CD4-positive, alpha-beta T cell treated with Interleukin-17A for 4 hours (primary cell): ENCODE measurements at regions not wholly inside any gene's neighbourhood (a gene's known extent, or its start where the extent isn't known, plus 50 kb on each side); places are given as distances from the start of the nearest gene placed in this dataset.

Source experiments
- DNase-seq: peaks from one replicate; pipeline ENCODE4 v3.0.0-alpha.2; 2020; ENCODE audit warnings: mixed read lengths

GRCh38 chr20:24097506-24098245, 109.1 kb upstream of the GGTLC1 start:
- no peak for DNase-seq

DNA sequence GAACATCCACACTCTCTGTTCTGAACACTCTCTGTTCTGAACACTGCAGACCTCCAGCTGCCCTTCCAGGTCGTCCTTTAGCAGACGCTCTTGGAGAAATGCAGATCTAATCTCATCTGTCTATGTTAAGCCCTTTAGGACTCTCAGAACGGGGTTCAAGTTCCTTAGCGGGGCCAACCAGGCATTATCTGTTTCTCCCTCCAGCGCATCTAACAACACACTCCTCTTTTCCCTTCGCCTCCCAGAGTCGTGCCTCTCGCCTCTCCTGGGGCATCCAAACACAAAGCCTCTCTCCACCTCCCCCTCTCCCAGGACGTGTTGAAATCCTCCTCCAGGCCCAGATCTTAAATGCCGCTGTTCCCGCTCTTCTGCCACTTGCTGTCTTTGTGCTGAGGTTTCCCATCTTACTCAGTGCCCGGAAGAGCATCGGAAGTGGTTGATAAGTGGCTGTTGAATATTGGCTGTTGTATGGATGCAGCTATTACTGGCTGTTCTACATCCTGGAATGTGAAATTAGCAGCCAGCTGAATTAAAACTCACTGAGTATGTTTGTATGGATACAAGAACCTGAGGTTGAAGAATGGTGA, 108.4 kb upstream of the GGTLC1 start:
- no peak for DNase-seq

- no peak for DNase-seq
Measured at GRCh38 chr20:24096264-24096663, 107.7 kb upstream of the GGTLC1 start.

DNA sequence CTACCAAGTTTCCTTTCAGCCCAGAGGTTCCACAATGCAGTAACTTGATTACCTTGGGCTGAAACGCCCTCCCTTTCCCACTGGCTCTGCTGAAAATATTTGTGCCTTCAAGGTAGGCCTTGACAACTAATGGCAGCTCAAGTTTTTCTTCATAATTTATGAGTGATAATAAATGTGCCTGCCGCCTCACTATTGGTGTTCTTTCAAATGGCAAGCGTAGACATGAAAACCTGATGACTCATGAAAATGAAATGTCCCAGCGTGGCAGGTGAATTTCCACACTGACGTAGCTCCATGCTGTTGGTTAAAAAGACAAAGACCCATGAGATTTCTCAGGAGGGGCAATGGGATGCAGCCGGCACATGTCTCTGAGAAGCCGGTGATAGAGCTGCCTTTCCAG, 107.2 kb upstream of the GGTLC1 start:
- no peak for DNase-seq

DNA sequence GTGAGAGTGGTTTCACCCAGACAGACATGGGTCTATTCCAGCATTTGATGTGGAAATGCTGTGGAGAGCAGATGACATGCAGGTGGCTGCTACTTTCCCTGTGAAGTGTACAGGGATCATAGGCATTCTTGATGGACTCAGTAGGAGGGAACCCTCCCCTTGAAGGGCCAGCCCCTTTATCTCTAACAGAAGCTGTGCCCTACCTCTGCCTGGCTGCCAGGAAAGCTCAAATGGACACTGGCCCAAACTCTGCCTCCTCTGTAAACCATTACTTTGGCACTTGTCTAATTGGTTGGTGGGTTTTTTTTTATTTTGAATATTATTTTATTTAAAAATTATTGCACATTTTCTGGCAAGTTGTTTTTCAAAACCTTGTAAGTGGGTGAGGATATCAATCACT, 106.7 kb upstream of the GGTLC1 start:
- no peak for DNase-seq

- no peak for DNase-seq
Measured at GRCh38 chr20:24089576-24089975, 101.0 kb upstream of the GGTLC1 start.

DNA sequence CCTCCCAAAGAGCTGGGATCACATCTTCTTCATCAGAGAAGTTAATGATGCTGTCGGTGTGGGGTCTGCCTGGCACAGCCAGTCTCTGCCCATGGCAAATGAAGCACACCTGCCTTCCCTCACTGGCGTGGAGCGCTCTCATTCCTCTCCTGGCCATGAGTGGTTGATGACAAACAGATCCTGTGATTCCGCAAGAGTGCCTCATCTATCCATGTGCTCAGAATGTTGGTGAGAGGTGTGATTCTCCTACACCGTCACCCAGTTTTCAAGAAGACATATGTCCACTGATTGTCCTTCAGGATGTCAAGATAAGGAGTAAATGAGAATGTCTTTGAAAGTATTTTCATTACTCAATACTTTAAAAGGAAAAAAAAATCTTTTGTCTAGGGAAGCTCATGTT, 97.5 kb upstream of the GGTLC1 start:
- DNase-seq = no peak

DNA sequence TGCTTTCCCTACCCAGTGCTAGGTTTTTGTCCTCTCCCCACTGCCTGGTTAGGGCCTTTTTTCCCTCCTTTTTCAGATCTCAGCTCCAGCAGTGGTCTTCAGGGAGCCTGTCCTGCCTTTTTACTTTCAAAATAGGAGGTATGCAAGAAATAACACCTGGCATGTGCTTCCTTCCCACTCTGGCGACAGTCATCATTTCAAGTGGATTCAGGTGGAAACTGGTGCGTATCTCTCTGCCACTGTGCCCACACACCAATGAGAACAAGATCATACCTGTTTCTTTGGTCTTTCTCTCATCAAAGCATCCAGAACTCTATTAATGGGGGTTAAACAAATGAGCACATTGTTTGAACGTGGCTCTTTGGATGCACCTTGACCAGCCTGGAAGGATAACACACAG, 95.7 kb upstream of the GGTLC1 start:
- no peak for DNase-seq

DNA sequence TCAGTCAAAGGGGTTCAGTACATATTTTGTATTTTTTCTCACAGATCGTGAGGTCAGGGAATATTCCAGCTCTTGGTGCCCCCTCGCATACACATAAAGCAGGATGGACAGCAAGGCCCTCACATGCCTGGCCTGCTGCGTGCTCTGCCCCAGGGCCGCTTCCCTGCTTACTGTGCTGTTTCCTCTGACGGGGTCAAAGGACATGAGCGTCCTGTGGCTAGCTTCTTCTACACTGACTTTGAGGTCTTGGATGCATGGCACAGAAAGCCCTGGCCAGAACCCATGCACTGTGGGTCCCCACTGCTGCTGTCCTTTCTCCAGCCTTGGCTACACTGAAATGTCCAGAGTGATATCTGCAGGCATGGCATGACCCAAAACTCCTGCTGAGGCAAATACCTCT, 92.5 kb upstream of the GGTLC1 start:
- no peak for DNase-seq

DNA sequence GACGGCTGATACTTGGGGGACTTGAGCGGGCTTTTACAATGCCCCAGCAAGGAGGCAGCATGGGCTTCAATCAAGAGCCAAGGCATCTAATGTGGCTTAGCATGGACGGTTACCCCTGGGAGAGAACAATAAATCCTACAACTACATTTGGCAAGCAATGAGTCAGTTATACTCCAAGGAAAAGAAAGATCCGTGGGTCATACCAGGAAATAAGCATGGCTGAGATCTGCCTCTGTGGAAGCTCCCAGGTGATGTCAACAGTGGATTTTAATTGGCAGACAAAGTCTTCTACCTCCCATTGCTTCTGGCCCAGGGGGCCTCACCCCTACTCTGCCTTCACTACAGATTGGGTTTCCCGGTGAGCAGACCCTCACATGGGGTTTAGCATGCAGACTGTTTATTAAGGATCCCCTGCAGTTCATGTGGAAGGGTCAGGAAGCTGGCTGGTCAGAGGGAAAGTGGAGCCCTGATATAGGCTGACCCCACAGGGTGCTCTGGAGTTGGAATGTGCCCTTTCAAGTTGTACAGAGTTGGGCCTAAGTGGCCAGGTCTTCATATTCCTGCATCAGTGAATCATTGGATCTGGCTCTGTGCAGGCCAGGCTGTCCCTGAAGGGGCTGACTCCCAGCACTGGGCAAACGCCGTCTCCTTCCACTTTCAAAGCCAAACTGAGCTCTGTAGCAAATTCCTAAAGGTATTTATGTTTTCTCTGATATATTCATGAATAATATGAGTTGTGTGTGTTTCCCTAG, 91.3 kb upstream of the GGTLC1 start:
- DNase-seq = no peak

GRCh38 chr20:24077145-24077544, 88.6 kb upstream of the GGTLC1 start:
- DNase-seq = no peak

DNA sequence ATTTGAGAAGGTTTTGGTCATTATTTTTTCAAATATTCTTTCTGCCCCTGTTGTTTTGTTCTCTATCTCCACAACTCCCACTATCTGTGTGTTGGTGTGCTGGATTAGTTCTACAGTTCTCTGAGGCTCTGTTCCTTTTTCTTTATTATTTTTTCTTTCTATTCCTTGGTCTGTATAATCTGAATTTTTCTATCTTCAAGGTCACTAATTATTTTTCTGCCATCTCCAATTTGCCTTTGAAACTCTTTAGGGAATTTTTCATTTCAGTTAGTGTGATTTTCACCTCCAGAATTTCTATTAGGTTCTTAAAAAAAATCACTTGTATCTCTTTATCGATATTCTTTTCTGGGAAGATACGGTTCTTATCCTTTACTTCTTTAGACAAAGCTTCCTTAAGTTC, 82.1 kb upstream of the GGTLC1 start:
- no peak for DNase-seq

DNA sequence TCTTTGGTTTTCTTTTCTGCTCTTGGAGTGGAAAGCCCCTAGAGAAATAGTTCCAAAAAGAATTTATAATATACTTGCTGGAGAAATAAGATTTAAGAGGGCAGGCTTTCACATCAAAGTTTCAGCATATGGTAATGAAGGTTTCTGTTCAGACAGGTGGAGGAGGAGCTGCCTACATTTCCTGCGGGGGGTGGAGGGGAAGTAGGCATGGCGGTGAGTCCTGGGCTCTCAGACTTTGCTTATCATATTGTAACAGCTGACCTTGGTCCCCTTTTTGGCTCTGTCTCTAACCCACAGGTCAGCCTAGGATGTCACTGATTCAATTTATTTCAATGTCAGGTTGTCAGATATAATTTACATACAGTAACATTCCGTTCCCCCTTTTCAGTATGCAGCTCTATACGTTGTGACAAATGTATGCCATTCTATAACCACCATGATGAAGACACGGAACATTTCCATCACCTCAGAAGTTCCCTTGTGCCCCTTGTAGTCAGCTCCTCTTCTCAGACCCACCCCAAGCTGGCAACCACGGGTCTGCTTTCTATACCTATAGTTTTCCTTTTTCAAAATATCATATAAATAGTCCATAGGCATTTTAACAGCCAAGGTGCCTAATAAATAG, 77.6 kb upstream of the GGTLC1 start:
- DNase-seq = peak; percentile 61

- DNase-seq = no peak
Measured at GRCh38 chr20:24064915-24065314, 76.3 kb upstream of the GGTLC1 start.

GRCh38 chr20:24064092-24064491, 75.5 kb upstream of the GGTLC1 start:
- no peak for DNase-seq

- DNase-seq = no peak
Measured at GRCh38 chr20:24063100-24063499, 74.5 kb upstream of the GGTLC1 start.

- DNase-seq = no peak
Measured at GRCh38 chr20:24060851-24061590, 72.4 kb upstream of the GGTLC1 start.

GRCh38 chr20:24059174-24059573, 70.6 kb upstream of the GGTLC1 start:
- no peak for DNase-seq

DNA sequence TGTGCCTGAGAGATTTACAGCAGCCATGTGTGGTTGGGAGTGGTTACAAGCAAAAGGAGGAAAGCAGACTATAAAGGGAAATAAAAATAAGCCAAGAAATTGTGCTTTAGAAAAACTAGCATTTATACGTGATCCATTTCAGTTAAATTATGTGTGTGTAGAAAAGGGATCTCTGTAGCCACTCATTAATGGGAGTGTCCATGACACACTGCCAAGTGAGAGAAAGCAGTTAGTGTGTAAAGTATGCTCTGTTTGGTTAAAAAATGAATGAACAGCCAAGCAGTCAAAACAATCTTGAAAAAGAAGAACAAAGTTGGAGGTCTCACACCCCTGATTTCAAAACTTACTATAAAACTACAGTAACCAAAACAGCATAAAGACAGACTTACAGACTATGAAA, 67.9 kb upstream of the GGTLC1 start:
- no peak for DNase-seq

GRCh38 chr20:24052599-24053275, 64.2 kb upstream of the GGTLC1 start:
- DNase-seq = no peak

GRCh38 chr20:24051160-24051559, 62.6 kb upstream of the GGTLC1 start:
- DNase-seq = no peak

- no peak for DNase-seq
Measured at GRCh38 chr20:24050119-24050518, 61.5 kb upstream of the GGTLC1 start.
